Activated naive CD8-positive, alpha-beta T cell treated with anti-CD3 and anti-CD28 coated beads, Interleukin-2, amount 50 U/mL, for 24 hours (primary cell): ENCODE measurements at regions not wholly inside any gene's neighbourhood (a gene's known extent, or its start where the extent isn't known, plus 50 kb on each side); places are given as distances from the start of the nearest gene placed in this dataset.

Source experiments
- ATAC-seq: fragments of 150-1000 bp; cut with Tn5 transposase; one replicate; pipeline ENCODE4 v1.10.0; 2021
- DNase-seq: peaks from one replicate; pipeline ENCODE4 v3.0.0; 2021
- H3K27ac Mint-ChIP-seq: one replicate; pipeline ENCODE4 v1.8.0; 2021; ENCODE audit warnings: mild to moderate bottlenecking, mixed read lengths
- H3K27me3 Mint-ChIP-seq: one replicate; pipeline ENCODE4 v1.8.0; 2021; ENCODE audit warnings: mixed read lengths
- H3K36me3 Mint-ChIP-seq: one replicate; pipeline ENCODE4 v1.8.0; 2021; ENCODE audit warnings: low read depth, mixed read lengths
- H3K4me1 Mint-ChIP-seq: one replicate; pipeline ENCODE4 v1.8.0; 2021; ENCODE audit warnings: mixed read lengths
- H3K4me3 Mint-ChIP-seq: one replicate; pipeline ENCODE4 v1.8.0; 2021; ENCODE audit warnings: mild to moderate bottlenecking, moderate library complexity, mixed read lengths
- H3K9me3 Mint-ChIP-seq: one replicate; pipeline ENCODE4 v1.8.0; 2021; ENCODE audit warnings: mixed read lengths

DNA sequence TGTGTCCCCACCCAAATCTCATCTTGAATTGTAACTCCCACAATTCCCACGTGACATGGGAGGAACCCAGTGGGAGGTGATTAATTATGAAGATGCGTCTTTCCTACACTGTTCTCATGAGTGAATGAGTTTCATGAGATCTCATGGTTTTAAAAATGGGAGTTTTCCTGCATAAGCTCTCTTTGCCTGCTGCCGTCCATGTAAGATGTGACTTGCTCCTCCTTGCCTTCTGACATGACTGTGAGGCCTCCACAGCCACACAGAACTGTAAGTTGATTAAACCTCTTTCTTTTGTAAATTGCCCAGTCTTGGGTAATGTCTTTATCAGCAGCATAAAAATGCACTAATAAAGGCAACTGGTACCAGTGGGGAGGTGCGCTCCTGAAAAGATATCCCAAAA is 67.7 kb upstream of the DRGX start:
- Mint-ChIP-seq H3K9me3 (peaks cover 17% of the 10 kb centered on the region), H3K27me3 (no peaks in the 10 kb centered on the region), H3K36me3 (peaks cover 59% of the 10 kb centered on the region), H3K27ac (no peak overlapping the region), H3K4me3 (no peak overlapping the region), H3K4me1 (no peaks in the 10 kb centered on the region)
- no peak for ATAC-seq
- no peak for DNase-seq

GRCh38 chr10:49458869-49459268 is 63.0 kb upstream of the DRGX start:
- DNase-seq (no peak), ATAC-seq (no peak)
- peaks cover 63% of the 10 kb centered on the region for H3K36me3 Mint-ChIP-seq
- no peak overlapping the region for H3K27ac Mint-ChIP-seq
- H3K27me3 Mint-ChIP-seq = no peaks in the 10 kb centered on the region
- H3K4me3 Mint-ChIP-seq = no peak overlapping the region
- peaks cover 13% of the 10 kb centered on the region for H3K9me3 Mint-ChIP-seq
- H3K4me1 Mint-ChIP-seq = no peaks in the 10 kb centered on the region

GRCh38 chr10:49457686-49458085 is 61.8 kb upstream of the DRGX start:
- Mint-ChIP-seq H3K4me3 (no peak overlapping the region), H3K27ac (no peak overlapping the region)
- ATAC-seq = no peak

GRCh38 chr10:49448924-49449323 is 53.0 kb upstream of the DRGX start:
- no peak overlapping the region for H3K27ac Mint-ChIP-seq
- H3K9me3 Mint-ChIP-seq = peaks cover 35% of the 10 kb centered on the region
- ATAC-seq (no peak), DNase-seq (no peak)
- no peaks in the 10 kb centered on the region for H3K27me3 Mint-ChIP-seq
- peaks cover 8% of the 10 kb centered on the region for H3K36me3 Mint-ChIP-seq
- H3K4me1 Mint-ChIP-seq = peaks cover 12% of the 10 kb centered on the region
- no peak overlapping the region for H3K4me3 Mint-ChIP-seq

More at GRCh38 chr10:49457686-49458085, 61.8 kb upstream of the DRGX start:
- no peaks in the 10 kb centered on the region for H3K27me3 Mint-ChIP-seq
- H3K36me3 Mint-ChIP-seq = peaks cover 65% of the 10 kb centered on the region
- peaks cover 21% of the 10 kb centered on the region for H3K9me3 Mint-ChIP-seq
- DNase-seq = no peak
- H3K4me1 Mint-ChIP-seq = no peaks in the 10 kb centered on the region

- H3K27ac Mint-ChIP-seq = no peak overlapping the region
- no peak overlapping the region for H3K4me3 Mint-ChIP-seq
- no peaks in the 10 kb centered on the region for H3K27me3 Mint-ChIP-seq
- DNase-seq (no peak), ATAC-seq (no peak)
- H3K4me1 Mint-ChIP-seq = peaks cover 24% of the 10 kb centered on the region
- H3K9me3 Mint-ChIP-seq = peaks cover 15% of the 10 kb centered on the region
- peaks cover 3% of the 10 kb centered on the region for H3K36me3 Mint-ChIP-seq
These were observed 50.1 kb upstream of the DRGX start for GRCh38 chr10:49446031-49446430.
